ENCODE measurements at regions not wholly inside any gene's neighbourhood (a gene's known extent, or its start where the extent isn't known, plus 50 kb on each side); places are given as distances from the start of the nearest gene placed in this dataset.
"Not testable (repeated sequence)": the region's sequence is repeated elsewhere in the genome, so short reads cannot be mapped to it uniquely, and the experiment has no call there.

DNA sequence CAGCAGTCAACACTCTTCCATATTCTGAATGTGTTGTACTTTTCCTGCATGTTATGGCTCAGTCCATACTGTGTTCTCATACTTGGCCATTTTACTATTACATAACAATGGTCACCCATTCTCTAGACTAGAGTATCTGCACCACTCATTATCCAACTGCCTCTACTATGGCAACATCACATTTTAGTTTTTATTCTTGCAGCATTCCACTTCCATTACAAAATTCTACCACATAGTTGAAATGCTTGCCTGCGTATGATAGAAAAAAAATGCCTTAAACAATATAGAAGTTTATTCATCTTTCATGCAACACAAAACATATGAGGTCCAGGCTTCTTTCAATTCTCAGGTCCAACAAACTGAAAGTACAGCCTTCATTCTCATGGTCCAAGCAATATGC, 128.0 kb downstream of the TENT5A start:
- no peak for DNase-seq

DNA sequence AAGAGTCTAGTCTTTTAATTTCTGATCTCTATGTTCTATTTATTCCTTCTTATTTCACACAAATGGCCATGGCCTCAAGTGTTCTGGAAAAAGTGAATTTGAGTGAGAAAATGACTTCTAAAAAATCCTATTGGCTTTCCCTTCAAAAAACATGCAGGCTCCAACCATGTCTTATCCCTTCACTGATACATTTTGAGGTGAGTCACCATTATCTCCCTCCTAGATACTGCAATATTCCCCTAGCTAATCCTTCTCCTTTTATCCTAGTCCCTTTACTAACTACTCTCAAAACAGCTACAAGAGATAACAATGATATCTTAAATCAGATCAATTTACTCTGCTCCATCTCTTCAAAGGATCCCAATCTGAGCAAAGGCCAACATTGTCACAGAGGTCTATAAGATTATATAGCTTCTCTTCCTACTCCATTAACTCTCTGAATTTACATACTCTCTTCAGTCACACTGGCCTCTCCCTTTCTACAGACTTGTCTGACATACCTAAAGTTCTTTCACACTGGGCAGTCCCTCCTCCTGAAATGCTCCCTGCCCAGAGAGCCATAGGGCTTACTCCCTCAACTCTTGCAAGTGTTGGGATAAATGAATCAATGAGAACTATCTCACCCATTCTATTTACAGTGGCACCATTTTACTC, 129.2 kb downstream of the TENT5A start:
- DNase-seq = no peak

DNA sequence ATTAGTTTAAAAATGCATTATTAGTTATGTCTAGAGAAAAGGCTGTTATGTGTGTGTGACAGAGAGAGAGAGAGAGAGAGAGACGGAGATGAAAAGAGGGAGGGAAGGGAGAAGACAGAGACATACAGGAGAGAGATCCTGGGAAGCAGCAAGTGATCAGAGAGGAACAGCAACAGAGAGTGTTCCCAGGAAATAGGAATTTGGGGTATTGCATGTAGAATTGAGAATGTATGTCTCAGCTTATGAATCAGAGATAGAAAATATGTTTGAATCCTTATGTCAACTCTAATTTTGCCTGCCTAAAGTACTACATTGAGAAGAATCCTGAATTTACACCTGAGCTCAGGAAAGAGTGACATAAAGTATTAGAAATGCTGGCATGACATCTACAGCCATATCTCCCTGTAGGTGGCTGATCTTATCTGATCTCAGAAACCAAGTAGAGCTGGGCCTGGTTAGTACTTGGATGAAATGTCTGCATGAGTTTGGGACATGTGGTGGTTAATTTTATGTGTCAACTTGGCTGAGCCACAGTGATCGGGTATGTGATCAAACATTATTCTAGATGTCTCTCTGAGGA, 130.6 kb downstream of the TENT5A start:
- DNase-seq = no peak

DNA sequence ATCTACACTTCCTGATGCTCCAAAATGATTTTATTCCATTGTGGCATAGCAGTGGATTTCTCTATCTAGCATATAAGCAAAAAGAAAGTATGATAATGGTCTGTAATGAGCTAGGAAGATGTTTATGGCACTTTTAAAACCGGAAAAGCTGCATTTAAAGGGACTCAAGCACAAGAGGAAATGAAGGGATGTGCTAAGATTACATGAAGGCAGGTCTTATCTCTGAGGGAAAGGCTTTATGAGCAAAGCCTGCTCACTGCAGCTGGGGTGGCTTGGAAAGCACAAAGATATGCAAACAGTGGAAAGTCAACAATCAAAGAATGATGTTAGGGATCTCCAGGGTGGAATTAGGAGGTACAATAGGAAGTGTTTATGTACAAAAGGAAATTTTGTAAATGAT, 138.2 kb downstream of the TENT5A start:
- peak in 2 of 3 experiments; percentile 20 to 76 for DNase-seq

DNA sequence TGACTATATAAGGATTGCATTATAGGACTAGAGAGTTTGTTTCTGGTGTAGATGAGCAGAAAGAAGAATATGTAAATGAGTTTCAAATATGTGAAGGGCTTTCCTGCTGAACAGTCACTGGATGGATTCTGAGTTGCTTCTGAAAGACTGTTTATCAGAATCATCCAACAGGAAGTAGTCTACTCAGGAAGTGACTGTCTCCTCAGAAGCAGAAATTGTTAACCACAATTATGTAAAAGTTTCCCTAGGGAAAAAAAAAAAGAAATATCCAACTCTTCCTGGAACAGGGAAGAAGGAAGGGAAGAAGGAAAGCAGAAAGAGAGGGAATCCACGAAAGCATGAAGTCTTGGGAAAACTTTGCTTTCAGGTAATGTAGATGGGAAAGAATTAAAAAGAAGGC, 138.9 kb downstream of the TENT5A start:
- peak in 1 of 3 experiments; percentile 23 for DNase-seq

DNA sequence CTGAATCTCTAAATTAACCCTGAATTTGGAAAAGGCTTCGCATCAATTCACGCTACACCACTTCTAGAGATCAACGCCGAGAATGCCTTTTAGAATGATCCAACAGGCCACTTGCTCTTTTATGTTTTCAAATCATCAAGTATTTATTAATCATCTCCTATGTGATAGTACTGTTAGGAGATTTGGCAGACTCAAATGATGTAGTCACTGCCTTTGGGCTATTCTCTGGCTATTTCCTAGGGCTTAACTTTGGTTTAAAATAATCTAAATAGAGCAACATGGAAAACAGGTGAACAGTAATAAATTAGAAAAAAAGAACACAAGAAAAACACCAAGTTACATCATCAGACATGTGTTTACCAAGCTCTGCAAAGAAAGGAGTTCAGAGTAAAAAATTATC, 140.3 kb downstream of the TENT5A start:
- DNase-seq = no peak

DNA sequence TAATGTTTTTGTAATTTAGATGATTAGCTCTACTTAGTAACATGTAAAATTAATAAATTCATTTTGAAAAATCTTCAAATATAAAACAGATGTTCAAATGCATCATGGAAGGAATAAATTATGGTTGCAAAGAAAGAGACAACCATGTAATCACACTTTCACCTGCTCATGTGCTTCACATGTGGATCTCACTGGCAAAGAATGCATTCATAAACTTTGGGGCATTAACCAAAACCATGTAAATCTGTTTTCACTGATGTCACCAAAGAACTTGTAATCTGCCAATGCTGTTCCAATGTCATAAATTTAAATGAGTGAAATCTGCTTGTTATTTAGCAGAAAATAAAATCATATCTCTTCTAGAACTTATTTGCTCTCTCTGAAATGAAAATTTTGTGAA, 142.7 kb downstream of the TENT5A start:
- no peak for DNase-seq

DNA sequence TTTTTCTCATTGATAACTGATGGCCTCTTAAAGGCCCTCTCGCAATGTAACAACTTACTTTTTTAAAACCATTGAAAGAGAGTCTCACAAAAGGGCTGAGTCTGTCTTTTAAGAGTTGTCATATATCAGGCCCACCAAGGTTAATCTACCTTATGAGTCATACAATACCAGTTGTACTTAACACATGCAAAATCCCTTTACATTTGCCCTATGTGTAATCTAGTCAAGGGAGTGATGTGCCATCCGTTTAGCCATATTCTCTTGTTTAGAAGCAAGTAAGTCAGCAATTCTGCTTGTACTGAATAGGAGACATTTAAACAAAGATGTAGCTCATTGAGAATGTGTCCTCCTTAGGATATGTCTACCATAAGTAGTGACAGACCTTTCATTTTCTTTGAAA, 143.7 kb downstream of the TENT5A start:
- DNase-seq = no peak

DNA sequence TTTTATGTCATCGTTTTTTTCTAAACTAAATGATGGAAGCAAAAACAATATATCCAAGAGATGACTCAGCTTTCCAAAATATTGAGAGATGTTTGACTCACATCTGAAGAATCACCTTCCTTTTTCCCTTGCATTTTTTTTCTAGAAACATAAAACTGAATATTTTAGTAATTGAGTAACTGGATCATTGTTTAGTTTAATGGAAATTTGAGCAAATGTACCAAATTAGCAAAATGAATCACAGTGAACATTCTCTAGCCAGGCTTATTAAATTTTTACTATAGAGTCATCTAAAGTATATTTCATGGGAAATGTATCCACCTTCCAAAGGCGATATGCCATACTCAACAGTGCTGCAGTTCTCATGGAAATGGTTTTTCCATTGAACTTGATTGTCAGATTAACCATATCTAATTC, 145.5 kb downstream of the TENT5A start:
- no peak for DNase-seq

DNA sequence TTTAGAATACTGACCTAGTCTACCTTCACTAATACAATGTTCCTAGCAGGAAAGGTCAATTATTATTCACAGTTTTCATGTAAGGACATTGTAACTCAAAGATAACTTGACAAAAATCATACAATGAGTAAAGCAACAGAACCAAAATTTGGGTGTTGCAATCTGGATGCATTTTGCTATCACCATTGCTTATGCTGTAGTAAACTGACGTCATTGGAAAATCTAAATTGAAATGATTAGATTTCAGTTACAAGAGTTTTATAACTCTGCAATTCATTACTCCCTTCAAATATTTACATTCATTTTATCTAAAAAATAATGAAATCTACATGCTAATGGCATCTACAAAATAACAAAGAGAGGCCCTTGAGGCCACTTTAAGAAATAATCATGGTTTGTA, 147.0 kb downstream of the TENT5A start:
- no peak for DNase-seq

DNA sequence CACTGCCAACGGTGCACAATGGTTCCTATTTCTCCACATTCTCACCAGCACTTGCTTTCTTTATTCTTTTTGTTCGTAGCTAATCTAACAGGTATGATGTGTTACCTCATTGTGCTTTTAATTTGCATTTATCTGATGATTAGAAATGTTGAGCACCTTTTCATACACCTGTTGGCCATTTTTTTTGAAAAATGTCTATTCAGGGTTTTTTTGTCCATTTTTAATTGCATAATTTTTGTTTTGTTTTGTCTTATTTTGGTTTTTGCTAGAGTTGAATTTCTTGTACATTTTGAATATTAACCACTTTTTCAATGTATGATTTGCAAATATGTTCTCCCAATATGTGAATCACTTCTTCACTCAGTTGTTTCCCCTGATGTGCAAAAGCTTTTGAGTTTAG, 150.6 kb downstream of the TENT5A start:
- DNase-seq = no peak

DNA sequence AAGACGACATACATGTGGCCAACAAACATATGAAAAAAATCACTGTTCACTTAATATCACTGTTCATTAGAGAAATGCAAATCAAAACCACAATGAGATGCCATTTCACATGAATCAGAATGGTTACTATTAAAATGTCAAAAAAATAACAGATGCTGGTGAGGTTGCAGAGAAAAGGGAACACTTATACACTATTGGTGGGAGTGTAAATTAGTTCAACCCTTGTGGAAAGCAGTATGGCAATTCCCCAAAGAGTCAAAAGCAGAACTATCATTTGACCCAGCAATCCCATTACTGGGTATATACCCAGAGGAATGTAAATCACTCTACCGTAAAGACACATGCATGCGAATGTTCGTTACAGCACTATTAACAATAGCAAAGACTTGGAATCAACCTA, 152.0 kb downstream of the TENT5A start:
- not testable (repeated sequence) for DNase-seq

DNA sequence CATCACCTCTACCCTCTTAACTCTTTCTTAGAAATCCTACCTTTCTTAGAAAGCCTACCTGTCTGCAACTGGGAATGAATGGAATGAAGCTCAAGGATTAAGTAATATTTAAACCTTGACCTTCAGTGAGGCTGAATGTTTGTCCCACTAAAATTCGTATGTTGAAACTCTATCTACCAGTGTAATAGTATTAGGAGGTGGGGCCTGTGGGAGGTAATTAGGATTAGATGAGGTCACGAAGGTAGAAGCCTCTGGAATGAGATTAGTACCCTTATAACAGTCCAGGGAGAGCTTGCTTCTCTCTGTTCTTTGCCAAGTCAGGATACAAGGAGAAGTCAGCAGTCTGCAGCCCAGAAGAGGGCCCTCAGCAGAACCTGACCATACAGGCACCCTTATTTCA, 158.0 kb downstream of the TENT5A start:
- no peak for DNase-seq

DNA sequence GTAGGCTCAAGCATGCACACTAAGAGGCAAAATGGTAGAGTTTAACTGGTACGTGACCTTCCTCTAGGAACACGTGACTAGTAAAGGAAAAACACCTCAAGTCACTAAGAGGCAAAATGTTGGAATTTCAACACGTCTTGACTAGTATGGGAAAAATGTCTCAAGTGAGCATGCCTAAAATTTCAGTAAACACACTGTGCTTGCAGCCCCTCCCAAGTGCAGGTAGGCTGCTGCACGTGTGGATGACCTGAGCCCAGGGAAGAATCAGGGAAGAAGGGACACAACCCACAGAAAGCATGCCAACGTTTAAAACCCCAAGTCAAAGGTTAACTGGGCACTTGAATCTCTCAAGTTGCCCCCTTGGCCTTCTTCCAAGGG, 162.2 kb downstream of the TENT5A start:
- no peak for DNase-seq

DNA sequence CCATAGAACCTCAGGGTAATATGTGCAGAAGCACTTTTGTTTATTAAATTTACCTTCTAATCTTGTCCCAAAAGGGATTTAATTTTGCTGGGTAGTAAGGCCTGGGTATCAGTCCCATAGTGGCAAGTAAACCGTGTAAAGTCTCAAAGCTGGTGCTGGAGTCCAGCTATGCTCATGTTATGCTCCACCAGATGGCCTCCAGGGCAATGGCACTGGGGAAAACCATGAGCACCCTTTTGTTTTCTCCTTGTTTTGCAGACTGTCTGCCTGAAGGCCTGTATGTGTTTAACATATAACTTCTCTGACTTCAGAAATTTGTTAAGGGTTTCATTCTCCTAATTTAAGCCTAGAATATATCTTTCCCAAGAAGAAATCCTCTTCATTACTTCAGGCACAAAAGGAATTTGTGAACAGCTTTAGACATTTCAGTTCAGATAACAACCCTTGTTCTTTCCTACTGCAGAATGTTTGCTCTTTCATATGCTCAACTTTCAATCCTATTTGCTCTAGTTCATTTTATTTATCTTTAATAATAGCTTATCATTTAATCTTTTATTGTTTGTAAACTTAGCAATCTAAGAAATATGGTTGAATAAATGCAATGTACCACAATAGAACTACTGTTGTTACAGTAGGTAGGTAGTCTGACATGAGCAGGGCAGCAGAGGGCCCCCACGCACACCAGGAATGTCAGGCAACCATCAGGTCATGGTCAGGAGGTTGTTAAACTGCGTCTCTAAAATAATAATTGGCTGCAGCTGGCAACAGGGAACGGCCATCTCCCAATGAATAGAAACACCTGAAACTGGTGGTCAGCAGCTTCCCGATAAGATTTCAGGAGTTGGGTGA, 162.8 kb downstream of the TENT5A start:
- DNase-seq = peak in 2 of 3 experiments; percentile 14 to 68

DNA sequence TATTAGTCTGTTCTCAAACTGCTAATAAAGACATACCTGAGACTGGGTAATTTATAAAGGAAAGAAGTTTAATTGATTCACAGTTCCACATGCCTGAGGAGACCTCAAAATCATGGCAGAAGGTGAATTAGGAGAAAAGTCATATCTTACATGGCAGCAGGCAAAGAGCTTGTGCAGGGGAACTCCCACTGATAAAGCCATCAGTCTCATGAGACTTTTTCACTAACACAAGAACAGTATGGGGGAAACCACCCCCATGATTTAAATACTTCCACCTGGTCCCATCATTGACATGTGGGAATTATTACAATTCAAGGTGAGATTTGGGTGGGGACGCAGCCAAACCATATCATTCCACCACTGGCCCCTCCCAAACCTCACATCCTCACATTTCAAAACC, 166.8 kb downstream of the TENT5A start:
- DNase-seq = not testable (repeated sequence)

DNA sequence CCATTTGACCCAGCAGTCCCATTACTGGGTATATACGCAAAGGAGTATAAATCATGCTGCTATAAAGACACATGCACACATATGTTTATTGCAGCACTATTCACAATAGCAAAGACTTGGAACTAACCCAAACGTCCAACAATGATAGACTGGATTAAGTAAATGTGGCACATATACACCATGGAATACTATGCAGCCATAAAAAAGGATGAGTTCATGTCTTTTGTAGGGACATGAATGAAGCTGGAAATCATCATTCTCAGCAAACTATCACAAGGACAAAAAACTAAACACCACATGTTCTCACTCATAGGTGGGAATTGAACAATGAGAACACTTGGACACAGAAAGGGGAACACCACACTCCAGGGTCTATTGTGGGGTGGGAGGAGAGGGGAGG, 168.3 kb downstream of the TENT5A start:
- not testable (repeated sequence) for DNase-seq

DNA sequence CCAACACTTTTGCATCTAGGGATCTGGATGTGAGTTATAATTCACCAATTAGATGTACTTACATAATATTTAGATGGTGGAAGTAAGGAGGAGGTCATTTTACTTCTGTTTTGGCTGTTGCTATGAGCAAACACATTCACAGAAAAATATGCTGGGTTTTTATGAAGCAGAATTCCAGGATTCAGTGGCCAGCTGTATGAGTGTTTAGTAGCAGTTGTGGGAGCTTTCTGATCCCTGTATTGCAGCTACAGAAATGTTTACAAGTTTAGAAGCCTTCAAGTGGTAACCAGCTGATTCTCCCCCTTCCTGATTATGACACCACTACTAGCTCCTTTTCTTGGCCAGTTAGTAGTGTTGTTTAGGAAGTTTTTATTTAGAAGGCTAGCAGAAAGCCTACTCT, 177.0 kb downstream of the TENT5A start:
- no peak for DNase-seq

DNA sequence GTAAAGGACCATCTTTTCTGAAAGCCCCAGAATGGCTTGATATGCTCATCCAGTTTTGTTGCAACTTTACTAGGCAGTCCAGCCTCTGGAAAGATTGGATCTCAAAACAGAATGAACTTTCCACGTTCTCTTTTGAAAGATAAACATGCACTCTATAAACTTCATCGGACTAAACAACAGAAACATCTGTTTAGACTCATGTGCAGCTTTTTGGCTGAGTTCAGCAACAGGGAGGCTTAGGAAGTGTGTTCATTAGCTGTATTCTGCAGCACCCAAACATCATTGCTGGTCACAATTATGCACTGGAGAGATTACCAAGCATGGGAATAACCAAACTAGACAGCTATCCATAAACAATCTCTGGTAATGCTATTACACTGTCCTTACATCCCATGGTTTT, 180.5 kb downstream of the TENT5A start:
- DNase-seq = no peak

DNA sequence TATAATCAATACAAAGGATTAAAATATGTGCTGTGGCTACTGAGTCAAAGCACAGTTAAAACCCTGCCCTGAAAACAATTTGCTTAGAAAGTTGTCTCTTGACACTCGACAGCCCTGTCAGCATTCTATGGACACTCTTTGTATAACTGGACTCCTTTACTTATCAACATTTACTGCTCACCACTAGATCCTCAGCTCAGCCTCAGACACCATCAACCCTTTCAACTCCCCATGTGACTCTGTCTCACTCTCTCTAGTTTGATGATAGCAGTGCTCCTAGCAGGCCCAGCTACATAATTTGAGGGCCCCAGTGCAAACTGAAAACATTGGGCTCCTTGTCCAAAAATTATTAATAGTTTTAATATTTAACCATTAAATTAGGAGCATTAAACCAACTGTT, 181.8 kb downstream of the TENT5A start:
- no peak for DNase-seq

DNA sequence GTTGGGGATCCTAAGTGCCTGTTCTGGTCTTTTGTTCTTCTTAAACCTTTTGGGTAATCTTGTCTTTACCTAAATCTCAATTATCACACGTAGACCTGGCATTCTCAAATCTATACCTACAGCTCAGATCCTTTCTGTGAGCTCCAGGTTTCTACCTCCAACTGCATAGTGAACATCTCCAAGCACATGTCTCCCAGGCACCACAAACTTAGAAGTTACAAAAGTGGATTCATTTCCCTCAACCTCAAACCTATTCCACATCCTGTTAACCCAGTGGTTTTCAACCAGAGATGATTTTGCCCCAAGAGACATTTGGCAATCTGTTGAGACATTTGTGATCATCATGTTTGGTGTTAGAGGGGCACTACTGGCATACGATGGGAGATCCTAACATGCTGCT, 183.5 kb downstream of the TENT5A start:
- no peak for DNase-seq

DNA sequence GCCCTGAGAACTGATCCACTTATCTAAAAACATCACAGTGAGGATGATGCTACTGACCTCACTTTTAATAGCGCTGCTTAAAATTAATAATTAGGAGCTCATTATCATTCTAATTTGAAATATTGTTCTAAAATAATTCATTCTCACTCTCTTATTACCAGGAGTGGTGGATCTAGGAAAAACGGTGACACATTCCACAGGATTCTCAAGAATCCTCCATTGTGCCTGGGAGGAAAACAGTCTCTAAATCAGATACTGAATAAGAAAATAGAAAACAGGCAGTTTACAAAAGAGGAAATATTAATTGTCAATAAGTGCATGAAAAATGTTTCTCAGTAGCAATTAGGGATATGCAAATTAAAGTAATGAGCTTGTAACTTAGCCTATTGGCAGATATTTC, 187.4 kb downstream of the TENT5A start:
- DNase-seq = no peak

DNA sequence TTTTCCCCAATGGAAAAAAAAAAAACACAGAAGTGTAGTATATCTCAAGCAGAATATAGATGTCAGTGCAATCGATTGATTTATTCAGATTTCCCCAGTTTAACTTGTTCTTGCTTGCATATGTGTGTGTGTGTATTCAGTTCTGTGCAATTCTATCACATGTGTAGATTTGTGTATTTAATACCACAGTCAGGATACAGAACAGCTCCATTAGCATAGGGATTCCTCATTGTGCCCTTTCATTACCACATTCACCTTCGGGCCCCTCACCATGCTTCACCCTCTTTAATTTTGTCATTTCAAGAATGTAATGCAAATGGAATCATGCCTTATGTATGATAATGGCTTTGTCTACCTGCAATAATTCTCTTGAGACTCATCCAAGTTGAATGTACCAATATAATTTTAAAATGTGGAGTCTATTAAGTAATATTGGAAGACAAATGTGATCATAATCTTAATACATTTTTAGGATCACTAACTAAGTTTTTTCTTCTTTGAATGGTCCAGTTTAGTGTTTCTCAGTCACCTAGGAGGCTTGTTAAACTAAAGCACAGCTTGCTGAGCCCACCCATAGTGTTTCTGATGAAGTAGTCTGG, 187.9 kb downstream of the TENT5A start:
- no peak for DNase-seq

DNA sequence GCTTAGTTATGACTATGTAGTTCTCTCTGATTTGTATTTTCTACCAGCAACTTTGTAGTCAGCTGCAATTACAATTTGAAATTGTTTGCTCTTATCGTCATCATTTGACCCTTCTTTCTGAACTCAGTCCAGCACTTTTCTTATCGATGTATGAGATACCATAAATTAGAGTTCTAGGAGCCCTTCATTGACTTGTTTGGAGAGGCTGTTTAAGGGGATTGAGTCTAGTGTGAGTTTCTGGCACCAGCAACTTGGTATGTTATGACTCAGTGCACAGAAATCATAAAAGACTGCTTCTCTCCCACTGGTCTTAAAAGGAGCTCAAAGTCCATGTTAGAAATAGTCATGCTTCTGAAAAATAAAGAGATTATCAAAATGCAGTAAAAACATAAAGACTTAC, 190.3 kb downstream of the TENT5A start:
- peak in 1 of 3 experiments; percentile 19 for DNase-seq

Measured in NCI-H1417 (cell line).